Adrenal gland (tissue), 9 donors: ENCODE measurements at regions not wholly inside any gene's neighbourhood (a gene's known extent, or its start where the extent isn't known, plus 50 kb on each side); places are given as distances from the start of the nearest gene placed in this dataset.

ENCODE experiments used
- DNase-seq, 7 donors: peaks; one replicate each; pipeline ENCODE4 v3.0.0-alpha.2; 2019 to 2020
- H3K27ac ChIP-seq, 5 donors: fragments of 200-600 bp; sonication (generic) in 4 of 5; 1 replicate in 3 of 5; 2 replicates in 2 of 5; pipeline versions ENCODE4 v1.5.1 to v1.8.0; 2016 to 2020; ENCODE audit warnings: mild to moderate bottlenecking in 1 of 5
- H3K27me3 ChIP-seq: fragments of 200-600 bp; 2 replicates; pipeline ENCODE4 v1.8.0; 2021
- H3K36me3 ChIP-seq, 2 donors: fragments of 200-600 bp; replicated peaks in 1 of 2; 1 replicate in 1 of 2; 2 replicates in 1 of 2; pipeline versions ENCODE4 v1.5.1 to v1.8.0; 2018 to 2022
- H3K4me1 ChIP-seq, 2 donors: fragments of 200-600 bp; replicated peaks in 1 of 2; 1 replicate in 1 of 2; 2 replicates in 1 of 2; pipeline versions ENCODE4 v1.5.1 to v1.8.0; 2018 to 2021
- H3K4me3 ChIP-seq, 4 donors: fragments of 200-600 bp; sonication (generic) in 3 of 4; one replicate each; pipeline ENCODE4 v1.5.1; 2016 to 2018
- H3K9me3 ChIP-seq, 3 donors: fragments of 200-600 bp; sonication (generic) in 1 of 3; replicated peaks in 1 of 3; 1 replicate in 2 of 3; 2 replicates in 1 of 3; pipeline versions ENCODE4 v1.5.1 to v1.8.0; 2016 to 2021
- CTCF ChIP-seq, 6 experiments: fragments of 450-650 bp in 4 of 6; fragments of 200-600 bp in 2 of 6; sonication (generic) in 1 of 6; IDR thresholded peaks; 1 replicate in 5 of 6; 2 replicates in 1 of 6; pipeline versions ENCODE4 v1.5.1 to v1.8.0; 2016 to 2021; ENCODE audit warnings: antibody characterized with exemption in 6 of 6, mild to moderate bottlenecking in 2 of 6, moderate library complexity in 1 of 6
- POLR2A ChIP-seq, 2 donors: fragments of 450-650 bp; IDR thresholded peaks; one replicate each; pipeline ENCODE4 v1.6.1; 2017; ENCODE audit warnings: antibody characterized with exemption in 2 of 2, mild to moderate bottlenecking in 2 of 2, moderate library complexity in 1 of 2
- WGBS, 4 donors: extraction: QIAGEN DNeasy Blood & Tissue Kit in 2 of 4; methylation state at CpG; one replicate each; pipeline versions ENCODE4 v1.1.5 to v1.1.7; 2013 to 2017; 5-methylcytosine and 5-hydroxymethylcytosine counted together
- intact Hi-C, 2 donors: fragments of 100-400 bp; cut with DNase I; formaldehyde crosslinking; loops; one replicate each; pipeline versions ENCODE4 v1.14.1 to v1.15.0; 2022 to 2023
- donor health status: healthy with polysubstance abuse.
- donor health status: Bipolar disorder and iron deficiency.
- donor health status: DM: yes; HTN: yes; CAD: no.
- donor health status: DM: no; HTN: no; CAD: no.
- donor health status: DM: no; HTN: no; CAD: no.

DNA sequence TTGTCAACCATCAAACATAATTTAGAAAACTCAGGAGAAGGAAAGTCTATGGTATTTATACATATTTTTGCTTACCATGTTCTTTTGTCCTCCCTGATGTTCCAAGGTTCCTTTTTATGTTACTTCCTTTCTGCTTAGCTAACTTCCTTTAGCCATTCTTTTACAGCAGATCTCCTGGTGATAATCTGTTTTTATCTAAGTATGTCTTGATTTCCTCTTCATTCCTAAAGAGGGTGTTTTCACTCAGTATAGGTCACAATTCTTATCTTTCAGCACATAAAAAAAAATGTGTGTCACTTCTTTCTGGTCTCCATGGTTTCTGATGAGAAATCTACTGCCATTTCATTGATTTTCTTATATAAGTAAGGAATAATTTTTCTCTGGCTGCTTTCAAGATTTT, 384.4 kb upstream of the PDE4D start:
- DNase-seq = no peak
- Histone ChIP-seq H3K36me3 (no peaks in the 10 kb centered on the region), H3K27me3 (no peaks in the 10 kb centered on the region), H3K9me3 (no peaks in the 10 kb centered on the region), H3K4me3 (no peak overlapping the region), H3K27ac (no peak overlapping the region), H3K4me1 (peaks cover 0 to 3% of the 10 kb centered on the region in 2 donors)
- intact Hi-C loops = no loop called here
- no peak for TF ChIP-seq CTCF (IDR thresholded peaks at IDR 0.05)
- no peak for TF ChIP-seq POLR2A (IDR thresholded peaks at IDR 0.05)

GRCh38 chr5:60274747-60275146, 381.2 kb upstream of the PDE4D start:
- TF ChIP-seq POLR2A (IDR thresholded peaks at IDR 0.05) (no peak), CTCF (IDR thresholded peaks at IDR 0.05) (no peak)
- DNase-seq = no peak
- no peaks in the 10 kb centered on the region for H3K36me3 ChIP-seq
- H3K9me3 ChIP-seq = no peaks in the 10 kb centered on the region
- no peaks in the 10 kb centered on the region for H3K27me3 ChIP-seq
- no peak overlapping the region for H3K27ac ChIP-seq
- peaks cover 0 to 3% of the 10 kb centered on the region in 2 donors for H3K4me1 ChIP-seq
- no peak overlapping the region for H3K4me3 ChIP-seq
- intact Hi-C loops = no loop called here

GRCh38 chr5:60271517-60271916, 378.0 kb upstream of the PDE4D start:
- Histone ChIP-seq H3K9me3 (no peaks in the 10 kb centered on the region), H3K4me1 (no peaks in the 10 kb centered on the region), H3K27me3 (no peaks in the 10 kb centered on the region), H3K36me3 (no peaks in the 10 kb centered on the region), H3K4me3 (no peak overlapping the region), H3K27ac (no peak overlapping the region)
- 60 to 75% (median 68%) methylated on average over 2 of the region's 2 CpGs for WGBS, 4 donors
- TF ChIP-seq CTCF (IDR thresholded peaks at IDR 0.05) (no peak), POLR2A (IDR thresholded peaks at IDR 0.05) (no peak)
- intact Hi-C loops = no loop called here
- DNase-seq = no peak

DNA sequence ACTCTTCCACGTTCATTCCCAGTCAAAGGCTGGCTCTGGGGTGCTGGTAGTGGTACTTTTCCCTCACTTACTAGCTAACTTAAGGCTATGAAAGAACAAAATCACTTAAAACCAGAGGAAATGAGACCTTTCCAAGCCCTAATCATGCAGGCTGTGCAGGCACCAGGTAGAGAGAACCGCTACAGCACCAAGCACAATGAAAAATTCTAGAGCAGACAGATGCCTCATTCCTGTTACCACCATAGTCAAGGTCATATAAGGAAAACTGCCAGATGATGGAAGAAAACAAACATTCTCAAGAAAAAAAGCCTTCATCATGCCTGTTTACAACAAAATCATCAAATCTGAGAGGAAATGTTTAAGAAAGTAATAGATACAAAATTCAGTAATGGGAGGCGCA, 374.4 kb upstream of the PDE4D start:
- H3K9me3 ChIP-seq = no peaks in the 10 kb centered on the region
- no peaks in the 10 kb centered on the region for H3K4me1 ChIP-seq
- no peaks in the 10 kb centered on the region for H3K27me3 ChIP-seq
- WGBS, 4 donors = 65 to 78% (median 72%) methylated on average over 3 of the region's 3 CpGs
- H3K27ac ChIP-seq = no peak overlapping the region
- TF ChIP-seq CTCF (IDR thresholded peaks at IDR 0.05) = no peak
- no peak for TF ChIP-seq POLR2A (IDR thresholded peaks at IDR 0.05)
- DNase-seq = no peak
- no peak overlapping the region for H3K4me3 ChIP-seq
- no peaks in the 10 kb centered on the region for H3K36me3 ChIP-seq
- intact Hi-C loops = no loop called here
